ENCODE measurements at regions not wholly inside any gene's neighbourhood (a gene's known extent, or its start where the extent isn't known, plus 50 kb on each side); places are given as distances from the start of the nearest gene placed in this dataset.
"Not testable (repeated sequence)": the region's sequence is repeated elsewhere in the genome, so short reads cannot be mapped to it uniquely, and the experiment has no call there.

DNA sequence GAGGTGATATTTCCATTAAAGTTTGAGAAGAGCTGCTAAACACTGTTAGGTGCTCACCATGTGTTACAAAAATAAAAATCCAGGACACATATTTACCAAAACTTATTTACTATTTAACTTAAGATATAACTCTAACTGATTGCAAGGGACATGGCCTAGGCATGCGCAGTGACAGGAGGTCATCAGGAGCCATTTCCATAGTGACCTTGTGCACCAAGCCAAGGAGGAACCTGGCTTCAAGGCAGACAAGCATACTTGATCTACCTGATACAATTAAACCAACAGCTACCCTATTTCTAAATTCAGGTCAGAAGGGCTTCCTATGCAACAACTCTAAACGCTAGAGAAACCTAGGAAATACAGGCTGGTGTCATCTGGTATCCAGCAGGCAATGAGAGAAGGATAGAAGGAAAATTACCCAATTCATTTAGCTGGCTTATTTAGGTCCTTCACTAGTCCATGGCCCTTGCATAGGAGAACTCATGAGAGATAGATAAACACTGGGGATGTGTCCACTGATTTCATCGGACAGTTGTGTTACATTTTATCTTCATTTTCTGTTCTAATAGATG is 134.4 kb downstream of the FOXB1 start:
- DNase-seq: no peak

DNA sequence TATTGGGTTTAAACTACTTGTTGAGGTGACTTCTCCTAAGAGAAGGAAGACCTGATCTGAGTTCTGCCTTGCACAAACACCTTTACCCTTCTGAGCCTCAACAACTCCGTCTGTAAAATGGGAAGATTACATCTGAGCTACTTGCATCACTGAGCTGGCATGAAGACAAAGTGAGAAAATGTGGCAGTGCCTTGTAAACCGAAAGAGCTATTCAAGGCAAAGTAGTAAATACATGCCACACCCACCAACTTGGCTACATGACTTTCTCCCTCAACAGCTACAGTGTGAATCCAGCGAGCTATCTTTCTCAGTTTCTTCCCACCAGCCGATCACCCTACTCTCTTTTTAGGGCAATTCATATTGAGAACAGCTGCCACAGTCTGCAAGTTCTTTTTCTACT is 148.3 kb downstream of the FOXB1 start:
- DNase-seq: no peak

DNA sequence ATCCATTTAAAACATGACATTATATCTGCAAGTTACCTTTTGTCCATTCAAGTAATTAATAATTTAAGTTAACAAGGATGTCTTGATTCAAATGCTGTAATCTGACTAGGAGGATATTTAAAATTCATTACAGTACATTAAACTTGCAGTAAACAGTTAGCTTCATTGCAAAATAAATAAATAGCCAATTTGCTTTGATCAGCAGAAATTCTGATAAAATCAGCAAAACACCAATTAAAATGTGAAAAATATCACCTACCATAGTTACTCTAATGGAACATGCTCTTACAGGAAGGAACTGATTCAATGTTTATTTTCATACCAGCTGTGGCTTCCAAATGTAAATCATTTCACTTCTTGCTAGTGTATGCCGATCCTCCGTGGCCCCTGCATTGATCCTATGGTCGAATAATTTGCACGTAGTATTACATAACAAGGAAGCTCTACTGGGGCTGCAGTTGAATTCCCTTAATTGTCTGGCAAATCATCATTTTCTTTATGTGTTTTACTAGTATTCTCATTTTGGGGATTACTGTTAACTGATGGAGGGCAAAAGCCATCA is 150.7 kb downstream of the FOXB1 start:
- DNase-seq: no peak

DNA sequence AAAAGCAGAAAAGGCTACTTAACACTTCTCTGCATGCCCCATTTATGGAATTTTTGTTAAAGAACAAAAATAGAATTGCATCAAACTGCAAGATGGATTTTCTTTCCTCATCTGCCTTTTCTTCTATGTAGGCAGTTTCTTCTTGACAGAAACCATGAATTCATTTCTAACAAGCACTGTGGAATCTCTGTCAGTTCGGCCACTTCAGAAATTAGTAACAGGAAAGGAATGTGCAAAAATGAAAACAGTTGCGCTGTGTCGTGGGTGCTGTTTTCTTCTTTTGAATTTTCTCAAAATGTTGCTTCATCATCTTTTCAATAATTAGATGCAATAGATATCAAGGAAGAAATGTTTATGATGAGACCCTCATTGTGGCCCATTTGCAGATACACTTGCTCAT is 151.6 kb downstream of the FOXB1 start:
- DNase-seq: peak; percentile 67

DNA sequence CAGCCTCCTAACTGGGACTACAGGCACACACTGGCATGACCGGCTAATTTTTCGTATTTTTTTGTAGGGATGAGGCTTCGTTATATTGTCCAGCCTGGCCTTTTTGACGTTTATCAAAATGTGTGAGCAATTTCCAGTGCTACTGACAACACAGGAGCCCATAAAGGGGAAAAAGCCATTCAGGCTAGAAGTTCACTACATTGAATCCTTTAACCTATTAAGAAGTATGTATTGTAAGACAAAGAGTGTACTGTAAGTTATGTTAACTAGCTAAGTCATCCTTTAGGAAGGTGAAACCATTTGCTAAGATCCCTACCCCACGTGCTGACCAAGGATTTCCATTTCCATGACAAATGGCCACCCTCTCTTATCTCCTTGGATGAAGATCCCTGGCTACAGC is 156.8 kb downstream of the FOXB1 start:
- no peak for DNase-seq

DNA sequence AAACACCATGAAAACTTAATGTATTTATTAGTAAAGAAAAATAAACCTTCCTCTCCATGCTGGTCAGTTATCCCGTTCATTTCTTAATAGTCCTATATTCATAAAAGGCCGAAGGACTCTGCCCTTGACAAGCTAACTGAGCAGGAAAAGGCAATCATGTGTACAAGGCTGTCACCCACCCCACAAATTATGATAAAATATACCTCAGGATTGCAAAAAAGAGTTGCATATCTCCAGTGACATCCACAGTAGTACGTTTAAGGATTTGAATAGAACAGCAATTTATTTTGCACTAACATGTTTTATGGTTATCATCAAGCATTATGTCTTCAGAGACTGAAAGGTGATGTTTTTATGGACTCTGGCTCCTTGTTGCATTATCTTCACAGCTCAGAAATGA is 157.6 kb downstream of the FOXB1 start:
- no peak for DNase-seq

DNA sequence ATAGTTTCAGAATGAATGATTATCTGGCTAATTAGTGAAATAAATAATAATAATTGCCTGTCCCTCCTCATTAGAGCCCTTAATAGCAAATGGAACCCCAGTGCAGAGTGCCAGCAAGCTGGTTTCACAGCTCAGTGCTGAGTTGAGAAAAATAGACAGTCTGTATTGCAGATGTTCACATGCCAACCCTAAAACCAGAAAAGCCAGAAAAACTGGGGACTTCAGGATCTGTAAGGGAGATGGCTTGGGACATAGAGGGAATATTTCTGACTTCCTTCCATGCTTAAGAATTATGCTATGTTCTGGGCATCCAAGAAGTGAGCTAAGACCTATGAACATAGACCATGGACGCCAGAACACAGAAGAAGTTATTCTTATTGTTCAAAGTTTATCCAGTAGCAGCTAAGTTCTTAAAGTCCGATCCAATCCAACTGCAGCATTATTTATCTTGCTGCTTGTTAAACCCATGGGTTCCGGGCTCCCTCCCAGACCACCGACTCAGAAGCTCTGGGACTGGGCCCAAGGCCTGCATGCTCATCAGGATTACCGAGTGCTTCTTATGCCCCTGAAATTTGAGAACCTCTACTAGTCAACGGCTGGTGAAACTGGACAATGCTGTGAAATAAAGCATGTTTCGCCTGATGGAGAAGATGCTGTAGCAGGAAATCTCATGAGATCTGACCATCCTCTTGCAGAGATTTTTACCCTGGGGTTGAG is 158.3 kb downstream of the FOXB1 start:
- no peak for DNase-seq

DNA sequence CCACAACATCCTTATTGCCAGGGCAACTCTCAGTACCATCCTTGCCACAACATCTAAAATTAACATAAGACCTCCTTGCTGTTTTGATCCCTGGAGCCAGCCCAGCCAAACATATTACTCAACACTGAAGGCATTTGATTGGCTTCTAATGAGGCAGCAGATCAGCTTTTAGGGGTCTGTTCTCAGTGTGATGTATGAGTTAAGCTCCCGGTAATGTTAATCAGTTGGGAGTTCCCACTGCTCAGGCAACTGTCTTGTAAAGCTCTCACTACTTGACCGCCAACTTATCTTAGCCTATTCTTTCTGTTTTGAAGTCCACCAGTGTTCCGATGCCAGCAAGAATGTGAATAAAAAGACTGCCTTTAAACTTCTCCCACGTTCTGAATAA is 158.9 kb downstream of the FOXB1 start:
- DNase-seq: peak; percentile 6

DNA sequence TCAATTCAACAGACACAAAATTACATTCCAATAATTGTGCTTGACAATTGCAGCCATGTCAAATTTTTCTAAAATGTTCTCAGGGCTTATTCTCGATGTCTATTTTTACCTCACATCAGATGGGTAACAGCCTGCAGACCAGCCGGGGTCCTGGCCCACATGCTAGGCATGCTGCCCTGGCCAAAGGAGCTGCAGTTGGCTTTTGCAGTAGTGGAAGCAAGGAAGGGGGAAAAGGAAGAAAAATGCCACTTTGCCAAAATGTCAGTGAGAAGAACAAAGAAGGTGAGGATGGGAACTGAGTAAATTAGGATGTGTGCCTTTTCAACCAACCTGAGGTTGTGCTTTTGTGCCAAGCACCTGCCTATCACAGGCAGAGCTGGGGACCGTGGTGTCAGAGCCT is 161.0 kb downstream of the FOXB1 start:
- DNase-seq: no peak

DNA sequence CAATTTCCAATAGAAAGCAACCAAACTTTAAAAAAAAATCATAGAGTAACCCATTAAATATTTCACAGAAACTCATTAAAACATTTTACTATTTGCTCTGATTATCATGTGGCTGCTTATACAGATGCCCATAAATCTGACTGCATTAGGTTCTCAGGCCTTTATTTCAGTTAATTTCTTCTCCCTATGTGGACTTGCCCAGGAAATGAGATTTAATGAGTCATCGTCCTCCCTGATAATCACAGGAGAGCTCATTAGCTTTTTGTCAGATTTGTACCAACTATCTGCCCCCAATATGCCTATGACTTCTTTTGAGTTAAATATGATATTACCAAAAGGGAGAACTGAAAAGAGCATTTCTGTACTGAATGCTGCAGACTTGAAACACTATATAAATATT is 168.0 kb downstream of the FOXB1 start:
- peak; percentile 17 for DNase-seq

DNA sequence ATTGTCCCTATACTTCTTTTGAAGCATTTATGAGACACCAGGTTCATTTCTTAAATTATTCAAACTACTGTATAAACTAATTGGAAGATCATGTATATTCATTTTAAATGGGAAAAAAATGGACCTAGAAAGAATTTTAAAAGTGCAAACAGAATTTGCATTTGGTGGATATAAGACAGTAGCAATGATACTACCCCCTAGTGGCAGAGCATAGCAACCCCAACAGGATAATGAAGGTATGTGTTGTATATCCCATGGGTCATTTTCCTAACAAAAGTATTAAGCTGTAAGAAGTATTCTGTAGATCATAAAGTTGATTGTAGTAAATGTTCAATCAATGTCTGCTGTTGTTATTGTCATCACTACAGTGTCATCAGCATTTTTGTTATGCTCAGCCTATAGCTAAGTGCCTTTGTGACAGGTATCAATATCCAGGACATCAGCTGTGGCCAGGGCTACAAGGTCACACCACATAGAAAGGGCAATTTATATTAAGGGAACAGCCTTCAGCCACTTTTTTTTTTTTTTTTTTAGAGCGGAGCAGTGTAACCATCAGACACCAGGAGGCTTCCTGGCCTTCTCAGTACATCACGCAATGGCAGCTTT is 175.8 kb downstream of the FOXB1 start:
- DNase-seq: peak; percentile 50

DNA sequence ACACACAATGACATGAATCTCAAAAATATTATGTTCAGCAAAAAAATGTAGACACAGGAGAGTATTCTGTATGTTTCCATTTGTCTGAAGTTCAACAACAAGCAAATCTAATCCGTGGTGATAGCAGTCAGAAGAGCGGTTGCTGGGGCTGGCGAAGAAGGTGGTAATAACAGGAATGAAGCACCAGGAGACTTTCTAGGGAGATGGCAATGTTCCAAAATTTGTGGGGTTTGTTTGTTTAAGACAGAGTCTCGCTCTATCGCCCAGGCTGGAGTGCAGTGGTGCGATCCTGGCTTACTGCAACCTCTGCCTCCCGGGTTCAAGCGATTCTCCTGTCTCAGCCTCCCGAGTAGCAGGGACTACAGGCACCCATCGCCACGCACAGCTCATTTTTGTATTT is 177.8 kb downstream of the FOXB1 start:
- DNase-seq: not testable (repeated sequence)

DNA sequence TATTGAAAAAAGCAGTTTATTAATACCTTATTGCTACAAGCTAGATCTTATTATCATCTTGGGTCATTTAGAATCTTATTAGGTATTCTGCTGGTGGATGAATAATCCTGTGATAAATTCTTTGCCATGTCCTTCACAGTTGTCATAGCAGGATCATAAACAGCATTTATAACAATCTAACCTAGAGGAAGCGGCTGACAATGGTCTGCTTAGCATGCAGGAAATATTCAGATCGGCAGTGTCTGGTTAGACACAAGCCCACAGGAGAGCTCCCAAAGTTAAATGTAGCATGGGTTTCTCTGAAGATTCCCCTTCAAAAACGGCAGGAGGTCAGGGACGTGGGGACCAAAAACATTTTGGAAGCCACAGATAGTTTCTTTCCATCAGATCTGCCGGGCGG is 179.3 kb downstream of the FOXB1 start:
- DNase-seq: no peak

DNA sequence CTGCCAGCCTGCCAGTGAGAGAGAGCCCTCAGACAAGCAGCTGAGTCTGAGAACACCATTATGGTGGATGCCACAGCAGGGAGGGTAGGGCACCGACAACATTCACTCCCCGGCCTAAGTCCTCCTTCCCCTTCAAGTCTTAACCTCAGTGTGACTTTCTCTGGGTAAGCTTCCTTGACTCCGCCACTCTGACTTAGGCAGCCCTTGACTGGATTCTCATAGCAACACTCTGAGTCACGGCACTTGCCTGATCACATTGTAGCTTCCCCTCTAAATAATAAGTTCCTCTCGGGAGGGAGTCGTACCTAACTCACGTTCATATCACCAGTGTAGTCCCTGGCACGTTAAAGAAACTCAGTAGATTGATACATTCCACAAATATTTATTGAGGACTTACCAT is 180.5 kb downstream of the FOXB1 start:
- peak; percentile 54 for DNase-seq

DNA sequence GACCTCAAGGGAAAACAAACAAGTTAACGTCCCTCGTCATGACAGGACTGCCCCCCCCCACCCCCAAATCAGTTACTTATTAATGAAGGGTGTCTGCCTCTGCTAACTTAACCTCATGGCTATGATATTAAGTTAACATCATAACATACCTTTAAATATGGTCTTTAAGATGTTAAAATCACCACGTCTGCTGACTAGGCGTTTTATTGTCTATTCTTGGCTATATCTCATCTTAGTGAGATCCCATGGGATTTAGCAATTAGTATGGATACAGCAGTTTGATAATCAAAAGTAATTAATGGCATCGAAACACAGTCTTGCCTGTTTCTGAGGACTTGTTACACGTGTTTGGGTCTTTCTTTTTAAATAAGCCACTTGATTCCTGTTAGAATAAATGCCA is 186.9 kb downstream of the FOXB1 start:
- no peak for DNase-seq

DNA sequence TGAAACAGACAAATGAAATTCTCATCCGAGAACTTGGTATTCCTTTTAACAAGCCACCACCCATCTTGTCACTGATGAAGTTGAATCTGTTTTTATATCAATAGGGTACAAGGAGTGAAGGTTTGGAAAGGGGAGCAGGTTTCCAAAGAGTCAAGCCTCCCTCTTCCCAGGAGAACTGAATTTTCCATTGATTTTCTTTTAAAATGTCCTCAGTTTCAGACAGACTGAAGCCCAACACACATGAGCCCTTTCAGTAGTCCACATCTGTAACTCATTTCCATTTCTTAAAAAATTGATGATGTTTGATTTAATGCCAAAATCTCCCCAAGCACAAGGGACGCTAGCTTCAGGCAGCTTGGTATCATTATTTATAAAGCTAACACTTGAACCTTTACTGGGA is 187.7 kb downstream of the FOXB1 start:
- no peak for DNase-seq

DNA sequence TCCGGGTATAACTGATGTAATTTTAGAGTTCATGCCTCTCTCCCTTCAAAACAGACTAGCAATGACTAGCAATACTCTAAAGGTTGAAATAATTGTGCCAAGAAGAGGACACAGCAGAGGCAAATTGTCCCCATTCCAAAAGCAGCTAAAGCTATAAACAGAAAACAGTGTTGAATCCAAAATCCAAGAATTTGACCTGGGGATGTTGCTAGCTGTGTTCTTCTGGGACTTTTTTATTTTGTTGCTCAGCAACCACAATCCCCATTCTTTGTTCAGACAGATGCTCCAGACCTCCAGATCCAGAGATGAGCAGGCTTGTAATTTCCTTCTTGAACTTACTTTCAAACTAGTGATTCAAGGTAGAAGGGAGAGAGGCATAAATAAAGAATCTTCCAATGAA is 191.5 kb downstream of the FOXB1 start:
- no peak for DNase-seq

DNA sequence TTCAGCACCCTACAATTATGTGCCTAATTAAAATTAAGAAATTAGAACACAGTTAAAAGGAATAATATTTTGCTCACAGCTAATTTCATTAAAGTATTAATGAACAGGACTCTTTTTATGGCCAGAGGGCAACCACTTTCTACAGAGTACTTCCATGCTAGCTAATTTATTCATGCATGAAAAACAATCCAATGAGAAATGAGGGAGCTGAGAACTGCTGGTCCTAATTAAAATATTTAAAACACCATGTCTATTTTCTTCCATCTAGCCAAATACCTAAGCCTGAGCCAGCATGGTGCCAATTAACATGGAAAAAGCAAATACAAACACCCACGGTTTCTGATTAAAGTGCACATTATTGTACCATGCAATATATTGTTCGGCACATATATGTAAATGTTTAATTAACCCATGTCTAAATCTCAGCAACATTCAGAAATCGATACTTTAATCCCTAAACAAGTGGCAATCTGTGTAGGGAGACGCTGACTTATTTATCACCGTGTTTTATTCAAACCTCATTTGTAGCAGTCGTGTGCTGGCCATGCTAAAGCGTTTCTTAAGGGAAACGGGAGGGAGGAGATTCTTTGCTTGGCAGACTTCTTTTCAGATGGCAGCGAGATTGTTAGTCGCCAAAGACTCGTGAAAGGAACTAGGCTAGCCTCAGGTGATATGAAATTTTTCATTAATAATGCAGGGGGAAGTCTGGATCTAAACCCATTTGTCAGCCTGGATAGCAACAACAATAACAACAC is 193.5 kb downstream of the ANXA2 start:
- no peak for DNase-seq

DNA sequence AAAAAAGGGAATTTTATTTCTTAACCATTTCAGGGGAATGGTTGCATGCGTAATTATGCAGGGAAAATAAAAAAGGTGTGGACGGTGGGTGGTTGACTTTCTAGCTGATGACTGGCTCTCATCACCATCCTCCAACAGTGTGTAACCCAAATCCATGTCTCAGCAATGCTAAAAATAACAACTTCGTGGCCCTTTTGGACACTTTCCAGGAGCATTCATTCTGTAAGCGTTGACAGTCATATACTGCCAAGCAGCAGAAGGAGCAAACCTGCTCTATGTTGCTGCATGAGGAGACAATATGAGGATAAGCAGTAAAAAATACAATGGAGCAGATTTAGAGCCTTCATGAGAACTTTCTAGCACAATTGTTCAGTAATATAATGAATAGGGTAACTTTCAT is 189.1 kb downstream of the ANXA2 start:
- DNase-seq: peak; percentile 93

DNA sequence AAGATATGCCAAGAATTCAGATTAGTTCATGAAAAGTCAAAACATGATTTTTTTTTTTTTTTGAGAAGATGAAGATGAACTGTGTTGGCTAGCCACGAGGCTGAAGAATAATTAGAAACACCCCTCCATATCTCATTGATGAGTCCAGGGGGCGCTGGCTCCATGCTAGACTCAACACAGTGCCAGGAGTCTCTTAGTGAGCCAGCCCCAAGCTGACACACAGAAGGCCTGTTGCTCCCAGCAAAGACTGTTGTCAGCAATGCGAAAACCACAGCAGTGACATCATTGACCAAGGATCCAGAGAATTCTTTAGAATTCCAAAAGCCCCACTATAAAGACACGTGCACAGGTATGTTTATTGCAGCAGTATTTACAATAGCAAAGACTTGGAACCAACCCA is 185.2 kb downstream of the ANXA2 start:
- DNase-seq: peak; percentile 87

DNA sequence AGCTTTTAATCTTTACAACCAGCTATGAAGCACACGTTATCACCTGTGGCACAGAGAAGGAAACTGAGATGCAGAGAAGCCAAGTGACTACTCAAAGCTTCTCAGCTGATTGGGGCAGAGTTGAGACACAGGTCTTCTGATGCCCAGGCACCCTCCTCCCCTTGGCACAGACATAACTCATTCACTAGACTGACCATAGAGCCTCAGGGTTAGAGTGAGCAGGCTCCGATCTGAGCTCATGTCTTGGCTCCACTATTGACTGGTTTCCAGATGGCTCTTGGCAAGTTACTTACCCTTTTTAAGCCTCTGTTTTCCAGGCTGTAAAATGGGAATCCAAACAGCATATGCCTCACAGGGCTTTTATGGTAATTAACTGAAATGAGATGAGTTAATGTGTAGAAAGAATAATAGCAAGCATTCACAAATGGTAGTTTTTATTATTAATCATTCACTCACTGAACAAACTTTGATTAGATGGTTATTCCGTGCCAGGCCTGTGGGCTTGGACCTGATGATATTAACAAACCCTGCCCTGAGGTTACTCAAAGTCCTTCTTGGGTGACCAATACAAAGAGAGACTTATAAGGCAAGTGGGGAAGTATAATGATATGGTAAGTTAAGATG is 184.3 kb downstream of the ANXA2 start:
- DNase-seq: no peak

DNA sequence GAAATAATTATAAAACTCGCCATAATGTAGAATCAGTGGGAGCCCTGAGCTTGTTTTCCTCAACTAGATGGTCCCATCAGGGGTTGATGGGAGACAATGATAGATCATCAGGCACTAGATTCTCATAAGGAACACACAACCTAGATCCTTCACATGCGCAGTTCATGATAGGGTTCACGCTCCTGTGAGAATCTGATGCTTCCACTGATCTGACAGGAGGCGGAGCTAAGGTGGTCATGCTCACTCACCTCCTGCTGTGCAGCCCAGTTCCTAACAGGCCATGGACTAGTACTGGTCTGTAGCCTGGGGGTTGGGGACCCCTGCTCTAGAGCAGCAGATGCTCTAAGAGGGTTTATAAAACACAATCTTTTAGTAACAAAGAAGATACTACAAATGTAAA is 183.6 kb downstream of the ANXA2 start:
- DNase-seq: no peak

Measured in fibroblast of skin of right biceps (primary cell).